Breast epithelium (tissue), 3 donors: ENCODE measurements at regions not wholly inside any gene's neighbourhood (a gene's known extent, or its start where the extent isn't known, plus 50 kb on each side); places are given as distances from the start of the nearest gene placed in this dataset.

ENCODE experiments used
- POLR2A ChIP-seq: fragments of 450-650 bp; IDR thresholded peaks from one replicate; pipeline ENCODE4 v1.6.1; 2016; ENCODE audit warnings: antibody characterized with exemption, mild to moderate bottlenecking, moderate library complexity
- POLR2AphosphoS5 ChIP-seq, 3 donors: sonication (generic); formaldehyde crosslinking; IDR thresholded peaks; one replicate each; pipeline ENCODE4 v1.6.1; 2017; ENCODE audit warnings: antibody characterized with exemption in 3 of 3
- TF ChIP-seq, protein P1 (sequence below), 3 donors: fragments of 450-650 bp; IDR thresholded peaks; one replicate each; pipeline ENCODE4 v1.5.1; 2016 to 2017; ENCODE audit warnings: antibody characterized with exemption in 3 of 3, mild to moderate bottlenecking in 3 of 3, moderate library complexity in 3 of 3

DNA sequence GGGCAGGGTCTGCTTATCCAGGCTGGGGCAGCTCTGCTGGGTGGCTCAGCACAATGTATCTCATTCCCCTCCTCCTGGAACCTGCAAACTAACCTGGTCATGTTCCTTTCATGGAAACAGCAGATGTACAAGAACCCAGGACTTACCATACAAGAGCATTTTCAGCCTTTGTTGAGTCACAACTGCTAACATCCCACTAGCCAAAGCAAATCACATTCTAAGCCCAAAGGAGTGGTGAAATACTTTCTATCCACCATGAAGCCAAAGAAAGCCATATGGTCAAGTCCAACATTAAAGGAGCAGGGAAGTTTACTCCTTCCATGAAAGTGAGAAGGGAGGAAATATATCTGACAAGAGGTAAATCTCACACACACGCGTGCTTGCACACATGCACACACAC is 163.0 kb downstream of the IRS1 start:
- TF ChIP-seq, protein P1, sequence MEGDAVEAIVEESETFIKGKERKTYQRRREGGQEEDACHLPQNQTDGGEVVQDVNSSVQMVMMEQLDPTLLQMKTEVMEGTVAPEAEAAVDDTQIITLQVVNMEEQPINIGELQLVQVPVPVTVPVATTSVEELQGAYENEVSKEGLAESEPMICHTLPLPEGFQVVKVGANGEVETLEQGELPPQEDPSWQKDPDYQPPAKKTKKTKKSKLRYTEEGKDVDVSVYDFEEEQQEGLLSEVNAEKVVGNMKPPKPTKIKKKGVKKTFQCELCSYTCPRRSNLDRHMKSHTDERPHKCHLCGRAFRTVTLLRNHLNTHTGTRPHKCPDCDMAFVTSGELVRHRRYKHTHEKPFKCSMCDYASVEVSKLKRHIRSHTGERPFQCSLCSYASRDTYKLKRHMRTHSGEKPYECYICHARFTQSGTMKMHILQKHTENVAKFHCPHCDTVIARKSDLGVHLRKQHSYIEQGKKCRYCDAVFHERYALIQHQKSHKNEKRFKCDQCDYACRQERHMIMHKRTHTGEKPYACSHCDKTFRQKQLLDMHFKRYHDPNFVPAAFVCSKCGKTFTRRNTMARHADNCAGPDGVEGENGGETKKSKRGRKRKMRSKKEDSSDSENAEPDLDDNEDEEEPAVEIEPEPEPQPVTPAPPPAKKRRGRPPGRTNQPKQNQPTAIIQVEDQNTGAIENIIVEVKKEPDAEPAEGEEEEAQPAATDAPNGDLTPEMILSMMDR (IDR thresholded peaks at IDR 0.05), result no peak
- TF ChIP-seq POLR2A, result no peak
- TF ChIP-seq POLR2AphosphoS5 (IDR thresholded peaks at IDR 0.05), result no peak
